ENCODE measurements at regions not wholly inside any gene's neighbourhood (a gene's known extent, or its start where the extent isn't known, plus 50 kb on each side); places are given as distances from the start of the nearest gene placed in this dataset.

DNA sequence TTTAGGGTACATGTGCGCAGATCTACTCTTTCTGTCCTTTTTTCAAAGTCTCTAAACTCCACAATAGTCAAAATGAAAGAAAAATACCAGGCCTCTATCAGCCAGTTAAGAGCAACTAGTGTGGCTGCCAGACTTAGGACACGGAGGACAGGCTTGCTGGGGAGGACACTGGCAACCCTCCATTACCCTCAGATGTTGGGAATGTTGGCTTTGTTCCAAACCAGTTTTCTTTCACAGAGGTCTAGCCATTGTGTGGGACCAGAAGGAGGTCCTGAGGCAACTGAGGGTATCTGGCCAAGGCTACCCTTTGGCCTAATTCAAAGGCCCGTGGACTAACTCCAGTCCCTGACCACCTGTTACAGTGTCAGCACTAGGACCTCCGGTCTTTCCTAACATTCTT lies 51.2 kb upstream of the MED9 start:
- Histone ChIP-seq H3K27ac (ENCODE audit: low read length) (no peak overlapping the region), H3K4me3 (ENCODE audit: low read length) (no peak overlapping the region), H3K9ac (ENCODE audit: low read length) (no peak overlapping the region), H4K20me1 (ENCODE audit: low read length) (no peaks in the 10 kb centered on the region), H3K79me2 (ENCODE audit: low read length) (no peaks in the 10 kb centered on the region), H3K36me3 (ENCODE audit: low read depth, low read length) (no peaks in the 10 kb centered on the region), H2AFZ (ENCODE audit: low read length) (no peak overlapping the region), H3K4me2 (ENCODE audit: low read length) (no peak overlapping the region), H3K9me2 (replicated peaks; ENCODE audit: low read length) (no peaks in the 10 kb centered on the region), H3K9me3 (ENCODE audit: low read length) (peaks cover 6% of the 10 kb centered on the region; the same call in 1 of the 2 replicates), H3F3A (ENCODE audit: low read length, unreplicated experiment) (no peaks in the 10 kb centered on the region), H3K27me3 (ENCODE audit: low read length) (no peaks in the 10 kb centered on the region), H3K4me1 (ENCODE audit: insufficient read depth, low read length) (no peaks in the 10 kb centered on the region)
- DNase-seq (peak; percentile 14), ATAC-seq (no peak)
- ChIA-PET CTCF (no interaction called here), POLR2A (ENCODE audit: unreplicated experiment) (no interaction called here)
- intact Hi-C loops (cut with micrococcal nuclease) = no loop called here
- TF ChIP-seq EZH2phosphoT487 (IDR thresholded peaks at IDR 0.05; ENCODE audit: borderline replicate concordance, low read length) = no peak
- no TSS peak for BruUV-seq (replicated peaks)

DNA sequence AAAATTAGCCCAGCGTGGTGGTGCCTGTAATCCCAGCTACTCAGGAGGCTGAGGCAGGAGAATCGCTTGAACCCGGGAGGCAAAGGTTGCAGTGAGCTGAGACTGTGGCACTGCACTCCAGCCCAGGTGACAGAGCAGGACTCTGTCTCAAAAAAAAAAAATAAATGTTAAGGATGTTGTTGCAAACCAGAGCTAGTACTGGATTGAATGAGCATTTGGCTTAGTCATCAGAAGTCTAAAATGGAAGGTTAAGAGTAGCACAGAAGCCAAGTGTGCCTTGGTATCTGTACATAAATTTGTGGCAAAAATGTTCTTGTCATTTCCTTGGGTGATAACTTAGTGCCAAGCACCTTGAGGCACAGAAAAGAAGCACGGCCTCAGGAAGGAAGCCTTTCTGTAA lies 50.6 kb upstream of the MED9 start:
- Histone ChIP-seq H3K9me2 (replicated peaks; ENCODE audit: low read length) (no peaks in the 10 kb centered on the region), H3K27ac (ENCODE audit: low read length) (no peak overlapping the region), H3K36me3 (ENCODE audit: low read depth, low read length) (no peaks in the 10 kb centered on the region), H2AFZ (ENCODE audit: low read length) (no peak overlapping the region), H3K4me3 (ENCODE audit: low read length) (no peak overlapping the region), H3K9me3 (ENCODE audit: low read length) (peaks cover 6% of the 10 kb centered on the region; the same call in 1 of the 2 replicates), H3K9ac (ENCODE audit: low read length) (no peak overlapping the region), H3K79me2 (ENCODE audit: low read length) (no peaks in the 10 kb centered on the region), H3K4me2 (ENCODE audit: low read length) (no peak overlapping the region), H4K20me1 (ENCODE audit: low read length) (no peaks in the 10 kb centered on the region), H3K27me3 (ENCODE audit: low read length) (no peaks in the 10 kb centered on the region), H3F3A (ENCODE audit: low read length, unreplicated experiment) (no peaks in the 10 kb centered on the region), H3K4me1 (ENCODE audit: insufficient read depth, low read length) (no peaks in the 10 kb centered on the region)
- BruUV-seq (replicated peaks) = no TSS peak
- no peak for DNase-seq
- CTCF ChIA-PET = no interaction called here
- POLR2A ChIA-PET (ENCODE audit: unreplicated experiment) = no interaction called here
- no peak for TF ChIP-seq EZH2 (IDR thresholded peaks at IDR 0.05; ENCODE audit: low read length, unreplicated experiment)
- TF ChIP-seq EZH2phosphoT487 (IDR thresholded peaks at IDR 0.05; ENCODE audit: borderline replicate concordance, low read length) = no peak
- TF ChIP-seq, protein P1, sequence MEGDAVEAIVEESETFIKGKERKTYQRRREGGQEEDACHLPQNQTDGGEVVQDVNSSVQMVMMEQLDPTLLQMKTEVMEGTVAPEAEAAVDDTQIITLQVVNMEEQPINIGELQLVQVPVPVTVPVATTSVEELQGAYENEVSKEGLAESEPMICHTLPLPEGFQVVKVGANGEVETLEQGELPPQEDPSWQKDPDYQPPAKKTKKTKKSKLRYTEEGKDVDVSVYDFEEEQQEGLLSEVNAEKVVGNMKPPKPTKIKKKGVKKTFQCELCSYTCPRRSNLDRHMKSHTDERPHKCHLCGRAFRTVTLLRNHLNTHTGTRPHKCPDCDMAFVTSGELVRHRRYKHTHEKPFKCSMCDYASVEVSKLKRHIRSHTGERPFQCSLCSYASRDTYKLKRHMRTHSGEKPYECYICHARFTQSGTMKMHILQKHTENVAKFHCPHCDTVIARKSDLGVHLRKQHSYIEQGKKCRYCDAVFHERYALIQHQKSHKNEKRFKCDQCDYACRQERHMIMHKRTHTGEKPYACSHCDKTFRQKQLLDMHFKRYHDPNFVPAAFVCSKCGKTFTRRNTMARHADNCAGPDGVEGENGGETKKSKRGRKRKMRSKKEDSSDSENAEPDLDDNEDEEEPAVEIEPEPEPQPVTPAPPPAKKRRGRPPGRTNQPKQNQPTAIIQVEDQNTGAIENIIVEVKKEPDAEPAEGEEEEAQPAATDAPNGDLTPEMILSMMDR (conservative IDR thresholded peaks at IDR 0.05; ENCODE audit: low read depth, low read length) = no peak
- intact Hi-C loops (cut with micrococcal nuclease) = no loop called here
- no peak for ATAC-seq
